C1 segment of cervical spinal cord (tissue), 14 donors: ENCODE measurements at regions not wholly inside any gene's neighbourhood (a gene's known extent, or its start where the extent isn't known, plus 50 kb on each side); places are given as distances from the start of the nearest gene placed in this dataset.

Experiments used
- DNase-seq, 14 donors: peaks; one replicate each; lab custom pipeline; 2025; lab: John Stamatoyannopoulos, UW

- DNase-seq: peak in 3 of 14 donors; percentile 3 to 27 (median 6)
Observed at GRCh38 chrX:9312922-9313867, 151.7 kb upstream of the TBL1X start.

GRCh38 chrX:9315086-9315485, 149.8 kb upstream of the TBL1X start:
- no peak for DNase-seq

- DNase-seq: peak in 2 of 14 donors; percentile 8 to 10
Observed at GRCh38 chrX:9316096-9316495, 148.8 kb upstream of the TBL1X start.

GRCh38 chrX:9317176-9317575, 147.7 kb upstream of the TBL1X start:
- no peak for DNase-seq

GRCh38 chrX:9318213-9318612, 146.6 kb upstream of the TBL1X start:
- no peak for DNase-seq

- peak in 1 of 14 donors; percentile 51 for DNase-seq
Observed at GRCh38 chrX:9318766-9319165, 146.1 kb upstream of the TBL1X start.

- DNase-seq: no peak
Observed at GRCh38 chrX:9320940-9321339, 143.9 kb upstream of the TBL1X start.

GRCh38 chrX:9324676-9325075, 140.2 kb upstream of the TBL1X start:
- no peak for DNase-seq

GRCh38 chrX:9326369-9326768, 138.5 kb upstream of the TBL1X start:
- no peak for DNase-seq

- no peak for DNase-seq
Observed at GRCh38 chrX:9327086-9327746, 137.6 kb upstream of the TBL1X start.

- DNase-seq: no peak
Observed at GRCh38 chrX:9327747-9328145, 137.1 kb upstream of the TBL1X start.

- DNase-seq: no peak
Observed at GRCh38 chrX:9329056-9329455, 135.8 kb upstream of the TBL1X start.

- no peak for DNase-seq
Observed at GRCh38 chrX:9330249-9330982, 134.4 kb upstream of the TBL1X start.

- no peak for DNase-seq
Observed at GRCh38 chrX:9333873-9334560, 130.8 kb upstream of the TBL1X start.

- no peak for DNase-seq
Observed at GRCh38 chrX:9335251-9335650, 129.6 kb upstream of the TBL1X start.

GRCh38 chrX:9336456-9336855, 128.4 kb upstream of the TBL1X start:
- DNase-seq: peak in 1 of 14 donors; percentile 38

GRCh38 chrX:9337046-9337445, 127.8 kb upstream of the TBL1X start:
- peak in 4 of 14 donors; percentile 1 to 86 (median 23) for DNase-seq

GRCh38 chrX:9338986-9339385, 125.9 kb upstream of the TBL1X start:
- DNase-seq: no peak

GRCh38 chrX:9339603-9340491, 125.0 kb upstream of the TBL1X start:
- peak in 2 of 14 donors; percentile 11 to 50 for DNase-seq

- DNase-seq: peak in 8 of 14 donors; percentile 2 to 50 (median 32)
Observed at GRCh38 chrX:9340598-9341290, 124.1 kb upstream of the TBL1X start.
